HS-5 (cell line): ENCODE measurements at regions not wholly inside any gene's neighbourhood (a gene's known extent, or its start where the extent isn't known, plus 50 kb on each side); places are given as distances from the start of the nearest gene placed in this dataset.
"Not testable (repeated sequence)": the region's sequence is repeated elsewhere in the genome, so short reads cannot be mapped to it uniquely, and the experiment has no call there.

Experiments
- DNase-seq: peaks from one replicate; pipeline ENCODE4 v3.0.0-alpha.2; 2012; ENCODE audit warnings: low read depth

GRCh38 chr6:44036699-44037101 lies 90.6 kb downstream of the MRPL14 start:
- no peak for DNase-seq

DNA sequence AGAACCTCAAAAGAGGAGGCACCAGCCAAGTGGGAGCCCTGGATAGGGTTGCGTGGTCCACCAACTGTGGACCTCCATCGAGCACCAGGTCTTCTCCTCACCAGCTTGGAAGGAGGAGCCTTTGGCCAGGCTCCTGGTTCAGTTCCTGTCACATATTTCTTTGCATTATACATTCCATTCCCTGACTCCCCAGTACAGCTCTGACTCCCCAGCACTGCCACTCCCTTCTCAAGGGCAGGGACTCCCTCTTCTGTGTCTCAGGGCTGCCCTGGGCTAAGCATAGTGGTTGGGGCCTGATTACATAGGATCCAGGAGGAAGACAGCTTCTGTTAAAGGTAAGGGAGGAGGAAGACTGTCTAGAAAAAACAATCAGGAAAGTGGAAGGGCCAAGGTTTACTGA lies 91.1 kb downstream of the MRPL14 start:
- no peak for DNase-seq

DNA sequence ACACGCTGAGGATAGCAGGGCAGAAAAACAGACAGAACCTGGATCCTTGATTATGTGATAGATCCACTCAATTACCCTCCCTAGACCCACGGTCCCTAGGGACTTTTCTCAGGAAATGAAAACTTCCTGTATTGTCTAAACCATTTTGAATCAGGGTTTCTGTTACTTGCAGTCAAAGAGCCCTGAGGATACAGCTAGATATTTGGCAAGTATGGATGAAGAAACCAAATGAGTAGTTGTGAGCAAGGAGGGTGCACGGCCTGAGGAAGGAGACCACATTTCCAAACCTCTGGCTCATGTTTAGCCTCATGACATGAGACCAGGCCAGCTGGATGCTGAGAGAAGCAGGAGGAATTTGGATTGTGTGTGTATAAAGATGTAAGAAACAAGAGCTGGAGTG lies 91.6 kb downstream of the MRPL14 start:
- no peak for DNase-seq

GRCh38 chr6:44034931-44035345 lies 92.3 kb downstream of the MRPL14 start:
- no peak for DNase-seq

DNA sequence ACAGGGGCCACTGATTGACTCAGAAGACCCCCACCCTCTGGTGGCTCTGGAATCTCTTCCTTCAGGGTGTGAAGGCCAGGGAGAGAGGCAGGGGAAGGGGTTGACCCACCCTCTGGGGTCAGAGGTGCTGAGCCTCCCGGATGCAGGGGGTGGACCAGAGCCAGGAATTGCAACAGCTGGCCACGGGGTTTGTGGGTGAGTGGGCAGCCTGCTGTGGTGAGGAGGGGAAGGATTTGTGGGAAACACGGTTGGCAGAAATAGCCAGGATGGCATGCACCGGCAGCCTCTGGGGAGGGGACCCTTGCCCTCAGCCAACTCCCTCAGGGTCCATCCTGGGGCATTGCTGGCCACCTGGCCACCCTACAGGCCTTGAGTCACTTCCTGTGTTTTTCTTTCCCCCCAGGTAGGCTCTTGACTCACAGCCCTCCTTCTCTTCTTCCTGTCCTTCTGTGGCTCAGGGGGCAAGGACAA lies 92.8 kb downstream of the MRPL14 start:
- DNase-seq = no peak

GRCh38 chr6:44030812-44031454 lies 96.3 kb downstream of the MRPL14 start:
- no peak for DNase-seq

GRCh38 chr6:44029444-44030185 lies 97.6 kb downstream of the MRPL14 start:
- DNase-seq = no peak

DNA sequence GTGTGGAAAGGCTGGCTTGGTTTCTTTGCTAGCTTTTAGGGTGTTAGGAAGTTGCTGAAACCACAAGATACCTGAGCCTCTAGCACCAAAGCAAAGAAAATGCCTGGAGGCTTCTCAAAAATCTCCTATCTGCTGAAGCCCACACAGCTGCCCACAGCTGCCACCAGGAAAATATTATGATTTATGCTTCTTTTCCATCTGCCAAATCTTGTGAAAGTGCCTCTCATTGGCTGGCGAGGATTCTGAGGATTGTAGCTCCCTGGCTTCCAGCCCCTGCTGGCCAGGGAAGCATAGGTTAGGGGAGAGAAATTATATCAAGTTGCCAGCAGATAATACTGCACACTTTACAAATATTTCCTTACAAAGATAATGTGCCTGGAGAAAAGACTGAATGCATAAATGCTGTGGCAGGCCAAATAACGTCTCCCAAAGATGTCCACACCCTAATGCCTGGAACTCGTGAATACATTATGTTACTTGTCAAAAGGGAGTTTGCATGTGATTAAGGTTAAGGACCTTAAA lies 98.4 kb downstream of the MRPL14 start:
- DNase-seq = no peak

GRCh38 chr6:44025226-44025625 lies 102.0 kb downstream of the MRPL14 start:
- no peak for DNase-seq

DNA sequence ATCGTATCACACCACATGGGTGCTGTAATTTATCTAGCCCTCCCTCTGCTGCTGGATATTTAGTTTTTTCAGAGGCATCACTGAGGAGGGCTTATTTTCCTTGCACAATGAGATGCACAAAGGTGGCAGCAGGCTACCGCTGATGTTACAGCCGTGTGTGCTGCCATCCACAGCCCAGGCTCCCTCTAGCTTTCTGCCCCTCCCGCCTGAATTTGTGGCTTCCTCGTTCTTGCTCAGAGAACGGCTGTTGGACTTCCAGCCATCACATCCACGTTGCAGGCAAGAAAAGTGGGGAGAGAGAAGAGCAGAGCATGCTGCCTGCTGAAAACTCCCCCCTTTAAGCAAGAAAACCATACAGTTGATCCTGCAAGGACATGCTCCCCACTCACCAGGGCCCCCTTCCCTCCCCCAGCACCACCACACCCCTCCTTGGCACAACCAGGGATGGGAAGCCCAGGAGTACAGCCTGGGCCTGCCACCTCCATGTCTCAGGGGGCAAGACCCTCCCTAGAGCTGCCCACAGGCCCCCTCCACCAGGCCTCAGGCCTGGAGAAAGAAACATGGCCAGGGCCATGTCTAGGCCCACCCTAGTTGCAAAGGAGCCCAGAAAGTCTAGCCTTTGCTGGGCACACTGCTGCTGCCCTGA lies 102.6 kb downstream of the MRPL14 start:
- DNase-seq = no peak

- DNase-seq = no peak
Observed at GRCh38 chr6:44023586-44024454, 103.4 kb downstream of the MRPL14 start.

GRCh38 chr6:44022671-44023352 lies 104.4 kb downstream of the MRPL14 start:
- DNase-seq = no peak

- no peak for DNase-seq
Observed at GRCh38 chr6:44022296-44022661, 105.0 kb downstream of the MRPL14 start.

- no peak for DNase-seq
Observed at GRCh38 chr6:44021589-44022295, 105.5 kb downstream of the MRPL14 start.

- DNase-seq = no peak
Observed at GRCh38 chr6:44020664-44021425, 106.4 kb downstream of the MRPL14 start.

GRCh38 chr6:44020148-44020547 lies 107.1 kb downstream of the MRPL14 start:
- DNase-seq = no peak

DNA sequence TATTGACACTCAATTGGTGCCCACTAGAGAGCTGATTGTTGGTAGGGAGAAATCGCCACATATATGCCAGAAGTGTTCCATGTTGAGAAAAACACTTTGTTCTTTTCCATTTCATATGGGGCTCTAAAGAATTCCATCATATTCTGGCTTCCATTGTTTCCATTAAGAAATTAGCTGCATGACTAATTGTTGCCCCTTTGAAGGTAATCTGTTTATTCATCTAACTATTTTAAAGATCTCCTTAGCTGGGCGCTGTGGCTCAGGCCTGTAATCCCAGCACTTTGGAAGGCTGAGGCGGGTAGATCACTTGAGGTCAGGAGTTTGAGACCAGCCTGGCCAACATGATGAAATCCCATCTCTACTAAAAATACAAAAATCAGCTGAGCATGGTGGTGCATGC lies 109.9 kb downstream of the MRPL14 start:
- not testable (repeated sequence) for DNase-seq

- DNase-seq = no peak
Observed at GRCh38 chr6:44016131-44016870, 111.0 kb downstream of the MRPL14 start.

DNA sequence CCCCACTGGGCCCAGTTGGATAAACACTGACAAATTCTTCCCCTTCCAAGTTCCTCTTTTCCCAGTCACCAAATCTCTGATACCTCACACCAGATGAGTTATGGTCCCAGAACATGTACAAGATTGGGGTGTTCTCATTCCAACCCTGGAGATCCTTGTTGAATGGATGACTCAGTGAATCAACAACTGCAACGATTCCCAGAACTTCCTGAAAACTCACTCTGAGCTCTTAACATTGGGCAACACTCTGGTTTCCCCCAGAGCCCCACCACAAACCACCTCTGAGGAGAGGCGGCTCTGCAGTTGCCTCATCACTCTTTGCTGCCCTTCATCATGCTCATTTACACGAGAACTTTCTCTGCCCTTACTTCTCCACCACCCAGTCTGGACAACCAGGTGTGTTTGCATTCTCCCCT lies 115.2 kb downstream of the MRPL14 start:
- DNase-seq = peak; percentile 96
